Stomach (tissue), 8 donors: ENCODE measurements at regions not wholly inside any gene's neighbourhood (a gene's known extent, or its start where the extent isn't known, plus 50 kb on each side); places are given as distances from the start of the nearest gene placed in this dataset.

Experiments
- DNase-seq, 2 donors: peaks; one replicate each; pipeline versions ENCODE4 v3.0.0 to v3.0.0-alpha.2; 2013 to 2019
- H3K27ac ChIP-seq, 5 donors: fragments of 200-600 bp in 4 of 5; sonication (generic) in 4 of 5; one replicate each; pipeline ENCODE4 v1.5.1; 2013 to 2019; ENCODE audit warnings: mild to moderate bottlenecking in 1 of 5, moderate library complexity in 1 of 5
- H3K27me3 ChIP-seq, 3 donors: fragments of 200-600 bp; sonication (generic); one replicate each; pipeline ENCODE4 v1.5.1; 2017 to 2019; ENCODE audit warnings: mixed run types in 1 of 3
- H3K36me3 ChIP-seq, 4 donors: fragments of 200-600 bp; sonication (generic); 1 replicate in 3 of 4; 2 replicates in 1 of 4; pipeline ENCODE4 v1.5.1; 2016 to 2019
- H3K4me1 ChIP-seq, 4 donors: fragments of 200-600 bp; sonication (generic); one replicate each; pipeline ENCODE4 v1.5.1; 2016 to 2019
- H3K4me3 ChIP-seq, 4 donors: fragments of 200-600 bp; sonication (generic) in 3 of 4; one replicate each; pipeline ENCODE4 v1.5.1; 2016 to 2019; ENCODE audit warnings: mild to moderate bottlenecking in 1 of 4
- H3K9me3 ChIP-seq, 4 donors: fragments of 200-600 bp; sonication (generic); one replicate each; pipeline ENCODE4 v1.5.1; 2016 to 2019
- CTCF ChIP-seq, 7 experiments: fragments of 450-650 bp in 4 of 7; fragments of 200-600 bp in 3 of 7; sonication (generic) in 3 of 7; IDR thresholded peaks; one replicate each; pipeline ENCODE4 v1.5.1; 2016 to 2019; ENCODE audit warnings: antibody characterized with exemption in 7 of 7, control low read depth in 2 of 7, mild to moderate bottlenecking in 1 of 7
- EP300 ChIP-seq: sonication (generic); formaldehyde crosslinking; IDR thresholded peaks from one replicate; pipeline ENCODE4 v1.6.1; 2017; ENCODE audit warnings: antibody characterized with exemption
- POLR2A ChIP-seq, 4 donors: fragments of 450-650 bp; IDR thresholded peaks; one replicate each; pipeline ENCODE4 v1.6.1; 2016; ENCODE audit warnings: antibody characterized with exemption in 4 of 4, control low read depth in 2 of 4, mild to moderate bottlenecking in 1 of 4, moderate library complexity in 1 of 4
- POLR2AphosphoS5 ChIP-seq, 3 donors: sonication (generic); formaldehyde crosslinking; IDR thresholded peaks; one replicate each; pipeline ENCODE4 v1.6.1; 2016; ENCODE audit warnings: antibody characterized with exemption in 3 of 3
- WGBS, 5 donors: extraction: QIAGEN DNeasy Blood & Tissue Kit in 3 of 5; methylation state at CpG; one replicate each; pipeline versions ENCODE4 v1.1.5 to v1.1.7; 2013 to 2018; 5-methylcytosine and 5-hydroxymethylcytosine counted together
- intact Hi-C: fragments of 100-400 bp; cut with DNase I; formaldehyde crosslinking; loops from one replicate; pipeline ENCODE4 v1.15.1; 2023; ENCODE audit warnings: low total_unique reads
- donor health status: healthy with polysubstance abuse.
- donor health status: Bipolar disorder and iron deficiency.
- donor health status: healthy.

- H3K36me3 ChIP-seq = no peaks in the 10 kb centered on the region
- intact Hi-C loops = no loop called here
- H3K27me3 ChIP-seq = no peaks in the 10 kb centered on the region
- no peak for TF ChIP-seq CTCF (IDR thresholded peaks at IDR 0.05)
- no peak for TF ChIP-seq EP300
- TF ChIP-seq POLR2AphosphoS5 (IDR thresholded peaks at IDR 0.05) = no peak
- TF ChIP-seq POLR2A (IDR thresholded peaks at IDR 0.05) = no peak
- no peak for DNase-seq
- 69 to 75% (median 71%) methylated on average over 5 of the region's 5 CpGs for WGBS, 5 donors
- no peaks in the 10 kb centered on the region for H3K4me1 ChIP-seq
- no peak overlapping the region for H3K27ac ChIP-seq
- H3K4me3 ChIP-seq = no peak overlapping the region
- H3K9me3 ChIP-seq = no peaks in the 10 kb centered on the region
Measured at GRCh38 chr18:26685438-26686157, 137.2 kb upstream of the KCTD1 start.

GRCh38 chr18:26677957-26678356 is 129.6 kb upstream of the KCTD1 start:
- no peaks in the 10 kb centered on the region for H3K9me3 ChIP-seq
- no peak for TF ChIP-seq EP300
- TF ChIP-seq CTCF (IDR thresholded peaks at IDR 0.05) = no peak
- no peak for TF ChIP-seq POLR2AphosphoS5 (IDR thresholded peaks at IDR 0.05)
- no peak overlapping the region for H3K4me3 ChIP-seq
- no peaks in the 10 kb centered on the region for H3K36me3 ChIP-seq
- H3K27me3 ChIP-seq = no peaks in the 10 kb centered on the region
- WGBS, 5 donors = 73 to 100% (median 89%) methylated on average over 1 of the region's 1 CpG
- H3K27ac ChIP-seq = no peak overlapping the region
- no peak for DNase-seq
- intact Hi-C loops = no loop called here
- no peaks in the 10 kb centered on the region for H3K4me1 ChIP-seq

- H3K4me1 ChIP-seq = no peaks in the 10 kb centered on the region
- no peaks in the 10 kb centered on the region for H3K27me3 ChIP-seq
- H3K4me3 ChIP-seq = no peak overlapping the region
- H3K27ac ChIP-seq = no peak overlapping the region
- H3K36me3 ChIP-seq = no peaks in the 10 kb centered on the region
- DNase-seq = no peak
- 63 to 77% (median 75%) methylated on average over 2 of the region's 2 CpGs for WGBS, 5 donors
- H3K9me3 ChIP-seq = no peaks in the 10 kb centered on the region
- TF ChIP-seq CTCF (IDR thresholded peaks at IDR 0.05) (no peak), POLR2AphosphoS5 (IDR thresholded peaks at IDR 0.05) (no peak), POLR2A (IDR thresholded peaks at IDR 0.05) (no peak), EP300 (no peak)
- intact Hi-C loops = no loop called here
Measured at GRCh38 chr18:26667046-26667445, 118.7 kb upstream of the KCTD1 start.

GRCh38 chr18:26662996-26663395 is 114.6 kb upstream of the KCTD1 start:
- intact Hi-C loops = no loop called here
- no peaks in the 10 kb centered on the region for H3K36me3 ChIP-seq
- H3K27me3 ChIP-seq = no peaks in the 10 kb centered on the region
- no peak overlapping the region for H3K27ac ChIP-seq
- H3K4me3 ChIP-seq = no peak overlapping the region
- DNase-seq = no peak
- no peak for TF ChIP-seq EP300
- TF ChIP-seq POLR2A (IDR thresholded peaks at IDR 0.05) = no peak
- TF ChIP-seq POLR2AphosphoS5 (IDR thresholded peaks at IDR 0.05) = no peak
- TF ChIP-seq CTCF (IDR thresholded peaks at IDR 0.05) = no peak
- H3K9me3 ChIP-seq = no peaks in the 10 kb centered on the region
- peaks cover 4 to 8% (median 4%) of the 10 kb centered on the region in 4 donors for H3K4me1 ChIP-seq
- WGBS, 5 donors = 67 to 74% (median 70%) methylated on average over 5 of the region's 5 CpGs
